HUDEP-2 (cell line): ENCODE measurements at regions not wholly inside any gene's neighbourhood (a gene's known extent, or its start where the extent isn't known, plus 50 kb on each side); places are given as distances from the start of the nearest gene placed in this dataset.
A peak's percentile ranks its signal among the peaks of the same experiment; 100 is the strongest.
"Not testable (repeated sequence)": the region's sequence is repeated elsewhere in the genome, so short reads cannot be mapped to it uniquely, and the experiment has no call there.

Source experiments
- DNase-seq, 76 experiments: peaks; one replicate each; lab custom pipeline; 2025; ENCODE audit not compliant: unreplicated experiment in 76 of 76; lab: John Stamatoyannopoulos, UW

DNA sequence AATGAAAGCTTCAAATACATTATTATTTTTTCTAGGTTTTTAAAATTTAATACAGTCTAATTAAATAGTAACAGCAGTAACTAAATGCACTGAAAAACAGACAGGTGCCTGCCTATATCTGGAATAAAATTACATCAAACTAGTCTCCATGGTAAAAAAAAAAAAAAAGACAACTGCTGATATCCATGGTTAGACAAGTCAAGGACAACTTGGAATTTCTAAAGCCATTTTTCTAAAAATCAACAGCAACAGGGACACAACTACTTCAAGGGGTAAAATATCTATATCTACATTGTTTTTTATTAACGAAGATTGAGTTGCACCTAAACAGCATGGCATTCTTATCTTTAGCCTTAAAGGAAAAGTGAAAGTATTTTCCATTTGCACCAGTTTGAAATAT is 74.7 kb upstream of the VPREB1 start:
- DNase-seq: no peak

DNA sequence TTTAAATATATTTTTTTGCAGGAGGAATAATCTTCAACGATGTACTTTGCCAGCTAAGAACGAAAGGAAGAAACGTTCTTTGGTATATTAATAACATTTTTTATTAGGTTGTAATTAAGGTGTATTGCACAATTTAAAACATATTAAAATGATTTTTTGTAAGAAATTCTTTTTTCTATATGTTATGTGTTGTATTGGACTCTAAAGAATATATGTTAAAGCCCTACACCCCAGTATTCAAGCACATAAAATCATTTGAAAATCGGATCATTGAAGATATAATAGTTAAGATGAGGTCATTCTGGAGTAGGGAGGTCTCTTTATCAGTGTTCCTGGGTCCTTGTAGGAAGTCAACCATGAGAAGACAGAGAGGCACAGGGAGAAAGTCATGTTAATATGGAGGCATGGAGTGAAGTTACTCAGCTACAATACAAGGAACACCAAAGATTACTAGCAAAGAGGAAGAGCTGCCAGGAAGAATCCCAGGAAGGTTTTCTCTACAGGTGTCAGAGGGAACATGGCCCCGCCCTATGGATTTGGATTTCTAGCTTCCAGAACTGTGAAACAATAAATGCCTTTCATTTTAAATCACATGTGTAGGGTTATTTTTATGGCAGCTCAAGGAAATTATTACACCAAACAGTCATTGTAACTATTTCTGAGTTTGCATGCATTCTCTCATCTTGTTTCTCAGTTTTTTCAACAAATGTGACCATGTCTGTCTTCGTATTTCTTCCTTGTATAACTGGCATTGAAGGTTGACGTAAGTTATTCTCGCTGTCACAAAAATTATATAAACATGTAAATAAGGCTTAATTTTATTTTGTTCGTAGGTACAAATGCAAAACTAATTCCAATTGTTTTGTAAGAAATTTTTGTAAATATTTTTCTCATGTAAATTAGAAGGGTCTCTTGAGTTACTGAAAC is 75.4 kb upstream of the VPREB1 start:
- no peak for DNase-seq

DNA sequence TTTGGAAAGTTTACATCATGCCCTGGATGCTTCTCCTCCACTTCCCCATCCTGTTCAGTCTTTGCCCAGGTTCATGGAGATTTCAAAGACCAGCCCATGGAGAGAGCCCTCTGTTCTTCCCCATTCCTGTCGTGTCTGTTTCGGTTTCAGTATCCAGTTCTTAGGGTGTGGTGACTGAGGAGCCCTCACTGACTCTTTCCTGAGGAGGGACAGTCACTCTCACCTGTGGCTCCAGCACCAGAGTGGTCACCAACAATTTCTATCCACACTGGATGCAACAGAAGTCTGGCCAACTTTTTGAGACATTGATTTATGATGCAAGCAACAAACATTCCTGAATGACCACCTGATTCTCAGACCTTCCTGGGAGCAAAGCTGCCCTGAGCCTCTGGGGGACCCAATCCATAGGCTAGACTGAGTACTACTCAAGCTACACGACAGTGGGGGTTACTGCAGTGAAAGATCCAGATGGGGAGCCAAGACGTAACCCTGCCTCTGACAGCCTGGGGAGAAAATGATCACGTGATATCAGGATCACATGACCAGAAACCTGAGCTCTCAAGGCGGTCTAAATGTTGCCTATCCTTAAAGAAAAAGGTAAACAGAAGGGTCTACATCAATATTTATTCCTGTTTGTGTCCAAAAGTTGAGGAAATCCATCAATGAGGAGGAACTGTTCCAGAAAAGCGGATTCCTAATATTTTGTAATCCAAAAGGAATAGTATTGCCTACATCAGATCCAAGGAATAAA is 76.2 kb upstream of the VPREB1 start:
- DNase-seq: peak in 4 of 76 experiments; percentile 3 to 24 (median 6)

DNA sequence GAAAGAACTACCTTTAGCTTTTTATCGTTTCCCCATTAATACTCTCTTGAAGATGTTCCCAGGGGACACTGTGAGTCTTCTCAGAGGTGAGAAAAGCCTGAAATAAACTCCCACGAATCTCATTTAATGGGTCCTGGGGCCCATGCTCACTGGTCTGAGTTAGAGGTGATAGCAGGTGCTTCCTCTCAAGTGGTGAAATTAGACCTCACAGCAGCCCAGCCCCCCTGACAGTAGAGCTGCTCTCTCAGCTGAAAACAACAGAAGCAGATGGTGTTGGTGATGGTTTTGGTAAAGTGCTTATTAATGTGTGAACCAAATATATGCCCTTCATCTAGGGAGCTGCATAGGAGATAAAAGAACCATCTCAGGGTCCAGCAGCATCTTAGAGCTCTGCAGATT is 76.8 kb upstream of the VPREB1 start:
- no peak for DNase-seq

DNA sequence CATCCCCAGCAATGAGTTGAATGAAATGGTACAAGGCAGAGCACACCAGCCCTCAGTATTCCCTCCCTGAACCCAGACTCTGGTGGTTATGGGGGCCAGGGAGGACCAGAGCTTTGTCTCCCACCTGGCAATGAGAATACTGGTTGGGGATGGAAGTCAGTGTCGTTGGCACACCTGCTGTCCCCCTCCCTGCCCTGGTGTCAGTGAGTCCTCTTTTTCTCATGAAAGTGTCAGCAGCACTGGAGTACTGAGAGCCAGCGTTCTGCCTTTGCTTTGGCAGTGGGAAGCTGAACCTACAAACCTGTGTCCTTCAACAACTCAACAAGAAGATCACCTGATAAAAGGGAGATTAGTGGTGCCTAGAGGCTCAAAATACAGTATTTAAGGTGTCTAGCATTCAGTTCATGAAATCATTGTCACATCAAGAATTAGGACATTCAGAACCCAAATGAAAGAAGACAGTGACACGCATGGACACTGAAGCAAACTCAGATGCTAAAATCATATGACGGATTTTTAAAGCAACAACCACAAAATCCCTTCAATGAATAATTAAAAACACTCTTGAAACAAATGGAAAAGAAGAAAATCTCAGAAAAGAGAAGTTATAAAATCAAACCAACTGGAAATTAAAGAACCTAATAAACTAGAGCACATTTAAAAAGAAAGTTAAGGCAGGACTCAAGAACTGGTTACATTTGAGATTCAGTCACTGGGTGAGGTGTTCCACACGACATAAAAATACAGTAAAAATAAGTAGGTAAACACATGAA is 77.5 kb upstream of the VPREB1 start:
- no peak for DNase-seq

DNA sequence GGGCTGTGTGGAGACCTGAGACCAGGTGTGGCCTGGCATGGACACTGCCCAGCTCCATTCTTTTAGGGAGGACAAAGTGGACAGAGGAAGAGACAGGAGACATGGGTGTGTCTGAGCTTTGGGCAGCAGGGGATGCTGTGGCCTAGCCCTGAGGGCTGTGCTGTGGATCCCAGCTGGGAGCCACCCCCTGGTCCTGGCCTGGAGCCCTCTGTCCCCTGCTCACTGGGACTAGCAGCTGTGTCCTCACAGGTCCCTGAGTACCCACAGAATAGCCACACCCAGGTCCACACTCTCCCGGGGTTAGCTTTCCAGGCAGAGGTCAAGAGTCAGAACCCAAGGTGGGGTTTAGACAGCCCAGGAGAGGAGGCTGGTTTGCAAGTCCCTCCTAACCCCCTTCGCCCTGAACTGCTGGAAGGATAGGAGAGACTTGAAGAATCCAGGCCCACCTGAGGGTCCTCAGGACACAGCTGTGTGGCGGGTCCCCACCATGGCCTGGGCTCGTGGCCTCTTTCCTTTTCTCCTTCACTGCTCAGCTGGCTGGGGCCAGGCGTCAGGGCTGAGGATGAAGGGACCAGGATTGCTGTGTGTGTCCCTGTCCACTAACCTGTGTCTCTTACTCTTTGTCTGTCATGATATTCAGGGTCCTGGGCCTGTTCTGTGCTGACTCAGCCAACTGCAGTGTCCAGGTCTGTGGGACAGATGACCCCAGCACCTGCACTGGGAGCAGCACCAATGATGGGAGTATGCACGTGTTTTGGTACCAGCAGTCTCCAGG is 78.5 kb upstream of the VPREB1 start:
- no peak for DNase-seq

DNA sequence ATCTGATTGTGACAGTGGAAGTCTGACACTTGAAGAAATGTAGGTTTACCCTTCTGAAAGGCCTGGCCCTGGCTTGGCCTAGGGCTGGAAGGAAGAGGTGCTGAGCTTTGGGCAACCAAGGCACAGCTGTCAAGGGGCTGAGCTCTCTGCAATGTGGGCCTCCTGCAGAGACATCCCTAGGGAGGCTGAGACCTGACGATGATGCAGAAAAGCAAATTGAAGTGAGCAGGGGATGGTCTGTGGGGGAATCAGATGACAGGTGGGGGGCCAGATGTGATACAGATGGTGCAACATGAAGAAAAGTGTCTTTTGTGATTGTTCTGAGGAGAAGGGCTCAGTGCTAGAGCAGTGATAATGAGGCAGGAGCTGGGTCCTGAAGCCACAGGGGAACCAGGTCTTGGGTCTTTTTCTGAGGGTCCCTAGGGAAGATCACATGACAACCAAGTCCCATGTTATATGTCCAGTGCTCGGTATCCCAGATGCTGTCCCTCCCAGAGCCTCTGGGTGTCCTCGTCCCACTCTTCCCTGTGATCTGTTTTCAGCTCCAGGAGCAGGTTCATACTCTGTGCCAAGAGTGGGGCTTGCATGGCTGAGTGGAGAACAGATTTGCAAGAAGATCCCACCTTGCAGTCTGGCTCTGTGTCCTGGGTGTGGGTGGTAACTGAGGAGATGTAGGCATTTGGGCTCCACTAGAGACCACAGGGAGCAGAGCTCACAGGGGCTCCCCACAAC is 79.9 kb upstream of the VPREB1 start:
- DNase-seq: no peak

DNA sequence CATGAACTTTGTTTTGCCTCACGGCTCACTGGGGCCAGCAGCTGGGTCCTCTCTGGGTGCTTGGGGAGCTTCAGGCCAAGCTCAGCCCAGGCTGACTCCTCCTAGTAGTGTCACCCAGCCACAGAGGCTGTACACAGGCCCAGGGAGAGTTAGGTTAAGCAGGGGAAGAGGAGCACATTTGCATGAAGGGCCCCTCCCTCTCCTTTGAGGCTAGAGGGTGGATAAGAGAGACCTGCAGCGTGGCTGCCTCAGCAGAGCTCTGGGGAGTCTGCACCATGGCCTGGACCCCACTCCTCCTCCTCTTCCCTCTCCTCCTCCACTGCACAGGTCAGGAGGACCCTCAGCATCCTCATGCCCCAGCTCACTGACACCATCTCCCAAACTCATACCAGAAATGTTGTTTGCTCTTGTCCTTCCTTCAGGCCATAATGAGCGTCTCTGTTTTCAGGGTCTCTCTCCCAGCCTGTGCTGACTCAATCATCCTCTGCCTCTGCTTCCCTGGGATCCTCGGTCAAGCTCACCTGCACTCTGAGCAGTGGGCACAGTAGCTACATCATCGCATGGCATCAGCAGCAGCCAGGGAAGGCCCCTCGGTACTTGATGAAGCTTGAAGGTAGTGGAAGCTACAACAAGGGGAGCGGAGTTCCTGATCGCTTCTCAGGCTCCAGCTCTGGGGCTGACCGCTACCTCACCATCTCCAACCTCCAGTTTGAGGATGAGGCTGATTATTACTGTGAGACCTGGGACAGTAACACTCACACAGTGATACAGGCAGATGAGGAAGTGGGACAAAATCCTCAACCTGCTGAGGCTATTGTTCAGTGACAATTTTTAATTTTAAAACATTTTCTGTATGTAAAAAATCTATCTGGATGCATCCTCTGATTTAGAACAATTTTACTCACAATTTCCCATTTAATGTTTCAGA is 82.4 kb upstream of the VPREB1 start:
- DNase-seq: no peak

DNA sequence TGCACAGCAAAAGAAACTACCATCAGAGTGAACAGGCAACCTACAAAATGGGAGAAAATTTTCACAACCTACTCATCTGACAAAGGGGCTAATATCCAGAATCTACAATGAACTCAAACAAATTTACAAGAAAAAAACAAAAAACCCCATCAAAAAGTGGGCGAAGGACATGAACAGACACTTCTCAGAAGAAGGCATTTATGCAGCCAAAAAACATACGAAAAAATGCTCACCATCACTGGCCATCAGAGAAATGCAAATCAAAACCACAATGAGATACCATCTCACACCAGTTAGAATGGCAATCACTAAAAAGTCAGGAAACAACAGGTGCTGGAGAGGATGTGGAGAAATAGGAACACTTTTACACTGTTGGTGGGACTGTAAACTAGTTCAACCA is 83.8 kb upstream of the VPREB1 start:
- not testable (repeated sequence) for DNase-seq

DNA sequence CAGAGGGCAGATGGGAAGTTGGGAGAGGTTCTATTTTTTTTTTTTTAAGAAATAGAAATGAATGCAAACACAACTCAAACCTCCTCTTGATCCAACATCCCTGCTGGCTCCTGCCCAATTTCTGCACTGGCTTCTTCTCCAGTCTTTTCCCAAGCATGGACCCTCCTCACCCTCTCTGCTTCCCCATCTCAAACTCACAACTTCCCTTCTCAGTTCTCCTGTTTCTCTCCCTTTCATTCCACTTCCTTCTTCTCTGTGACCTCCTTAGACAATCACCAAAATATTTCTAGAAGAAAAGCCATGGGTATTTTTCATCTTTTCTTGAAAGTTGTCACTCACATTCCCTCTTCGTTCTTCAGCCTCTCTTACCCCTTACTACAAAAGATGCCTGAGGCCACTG is 85.2 kb upstream of the VPREB1 start:
- DNase-seq: no peak

DNA sequence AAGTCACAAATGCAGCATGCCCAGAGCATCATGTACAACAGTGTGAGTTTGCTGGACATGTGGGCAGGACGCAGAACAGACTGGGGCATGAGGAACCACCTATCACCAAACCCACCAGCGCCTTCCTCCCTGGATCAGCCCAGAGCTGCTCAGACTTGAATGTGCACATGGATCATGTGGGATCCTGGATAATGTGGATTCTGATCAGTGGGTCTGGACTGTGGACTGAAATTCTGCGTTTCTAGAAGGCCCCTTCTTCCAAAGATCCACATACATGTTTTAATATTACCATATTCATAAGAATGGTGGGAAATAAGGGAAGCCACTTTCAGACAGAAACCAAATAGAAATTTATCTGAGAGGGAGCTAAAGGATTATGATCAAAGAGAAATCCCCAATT is 85.6 kb upstream of the VPREB1 start:
- no peak for DNase-seq

DNA sequence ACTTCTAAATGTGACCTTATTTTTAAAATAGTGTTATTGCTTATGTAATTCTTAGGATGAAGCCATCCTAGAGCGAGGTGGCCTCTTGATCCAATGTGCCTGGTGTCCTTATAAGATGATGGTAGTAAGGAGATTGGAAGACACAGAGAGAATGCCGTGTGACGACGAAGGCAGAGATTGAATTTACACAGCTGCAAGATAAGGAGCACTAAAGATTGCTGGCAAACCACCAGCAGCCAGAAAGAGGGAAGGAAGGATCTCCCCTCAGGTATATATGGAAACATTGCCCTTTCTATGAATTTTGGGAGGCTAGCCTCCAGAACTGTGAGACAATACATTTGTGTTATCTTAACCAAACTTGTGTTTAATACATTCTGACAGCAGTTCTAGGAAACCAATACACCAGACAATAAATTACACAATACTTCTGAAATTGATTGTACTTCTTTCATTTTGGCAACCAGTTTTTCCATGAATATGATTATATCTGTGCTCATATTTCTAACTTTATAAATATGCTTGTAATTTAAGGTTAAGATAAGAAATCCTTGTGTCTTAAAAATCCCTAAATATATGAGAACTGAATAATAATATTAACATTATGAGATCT is 86.3 kb upstream of the VPREB1 start:
- no peak for DNase-seq

DNA sequence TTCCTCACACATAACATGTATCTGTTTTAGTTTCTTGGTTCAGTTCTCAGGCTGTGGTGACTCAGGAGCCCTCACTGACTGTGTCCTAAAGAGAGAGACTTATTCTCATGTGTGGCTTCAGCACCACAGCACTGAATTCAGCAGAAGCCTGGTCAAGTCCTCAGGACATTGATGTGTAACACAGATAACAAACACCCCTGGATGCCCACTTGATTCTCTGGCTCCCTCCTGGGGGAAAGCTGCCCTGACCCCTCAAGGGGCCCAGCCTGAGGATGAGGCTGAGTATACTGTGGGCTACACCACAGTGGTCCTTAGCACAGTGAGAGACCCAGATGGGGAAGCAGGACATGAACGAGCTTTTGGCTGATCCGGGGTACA is 87.2 kb upstream of the VPREB1 start:
- DNase-seq: no peak

DNA sequence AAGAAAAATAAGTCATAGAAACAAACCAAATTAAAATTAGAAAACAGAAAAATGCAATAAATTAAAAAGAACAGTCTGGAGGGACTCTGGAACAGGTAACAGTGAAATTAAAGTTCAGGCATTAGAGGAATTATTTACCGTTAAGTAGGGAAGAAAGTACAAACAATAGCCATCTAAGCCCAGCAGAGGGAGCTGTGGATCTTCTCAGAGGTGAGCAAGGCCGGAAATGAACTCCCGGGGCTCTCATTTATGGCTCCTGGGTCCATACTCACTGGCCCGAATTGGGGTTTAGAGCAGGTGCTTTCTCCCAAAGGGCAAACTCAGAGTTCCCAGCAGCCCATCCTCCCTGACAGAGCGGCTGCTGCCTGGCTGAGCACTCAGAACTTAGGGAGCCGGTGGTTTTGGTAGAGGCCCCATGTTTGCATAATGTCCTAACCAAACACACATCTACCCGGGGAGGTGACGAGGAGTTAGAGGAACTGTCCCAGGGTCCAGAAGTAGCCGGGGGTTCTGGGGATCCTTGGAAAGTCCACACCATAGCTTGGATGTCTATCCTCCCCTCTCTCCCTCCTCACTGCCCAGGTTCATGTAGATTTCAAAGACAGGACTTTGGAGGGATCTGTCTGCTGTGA is 87.8 kb upstream of the VPREB1 start:
- DNase-seq: peak in 57 of 76 experiments; percentile 5 to 69 (median 32)

DNA sequence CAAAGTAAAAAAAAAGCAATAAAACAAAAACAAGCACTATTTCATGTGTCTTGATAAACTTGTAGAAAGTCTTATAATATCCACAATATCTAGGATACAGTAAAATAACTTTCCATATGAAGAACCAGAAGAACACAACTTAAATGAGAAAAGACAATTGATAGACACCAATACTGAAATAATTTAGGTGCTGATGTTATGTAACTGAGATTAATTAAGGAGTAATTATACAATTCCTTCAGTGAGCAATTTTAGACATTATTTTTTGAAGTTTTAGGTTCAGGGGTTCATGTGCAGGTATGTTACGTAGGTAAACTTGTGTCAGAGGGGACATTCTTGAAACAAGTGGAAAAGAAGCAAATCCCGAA is 88.3 kb upstream of the VPREB1 start:
- DNase-seq: no peak

DNA sequence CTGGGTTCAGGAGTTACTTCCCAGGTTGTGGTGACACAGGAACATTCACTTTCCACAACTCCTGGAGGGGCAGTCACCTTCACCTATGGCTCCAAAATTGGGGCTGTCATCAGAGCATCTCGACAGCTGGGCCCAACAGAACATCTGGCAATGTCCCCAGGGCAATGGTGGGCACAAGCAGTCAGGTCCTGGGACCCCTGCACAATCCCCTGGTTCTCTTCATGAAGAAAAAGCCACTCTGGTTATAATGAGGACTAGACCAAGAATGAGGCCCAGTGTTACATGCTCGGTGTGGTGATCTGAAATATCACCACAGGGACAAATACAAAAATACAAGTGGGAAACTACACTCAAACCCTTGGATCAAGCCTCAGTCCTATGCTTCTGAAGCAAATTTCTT is 89.0 kb upstream of the VPREB1 start:
- no peak for DNase-seq

DNA sequence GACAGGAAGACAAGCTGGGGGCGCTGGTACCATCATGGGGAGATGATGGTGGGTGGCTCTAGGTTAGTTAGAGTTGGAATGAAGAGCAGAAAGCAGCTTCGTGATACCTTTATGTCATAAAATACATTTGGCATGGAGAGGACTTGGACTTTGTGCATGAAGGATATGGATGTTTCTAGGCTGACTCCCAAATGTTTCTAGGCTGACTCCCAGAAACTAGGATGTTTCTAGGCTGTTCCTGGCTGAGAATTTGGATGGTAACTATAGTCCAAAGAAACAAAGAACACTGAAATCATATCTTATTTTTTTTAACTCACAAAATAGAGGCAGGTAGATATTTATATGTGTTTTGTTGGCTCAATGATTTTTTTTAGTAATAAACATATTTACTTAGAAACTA is 89.4 kb upstream of the VPREB1 start:
- no peak for DNase-seq

DNA sequence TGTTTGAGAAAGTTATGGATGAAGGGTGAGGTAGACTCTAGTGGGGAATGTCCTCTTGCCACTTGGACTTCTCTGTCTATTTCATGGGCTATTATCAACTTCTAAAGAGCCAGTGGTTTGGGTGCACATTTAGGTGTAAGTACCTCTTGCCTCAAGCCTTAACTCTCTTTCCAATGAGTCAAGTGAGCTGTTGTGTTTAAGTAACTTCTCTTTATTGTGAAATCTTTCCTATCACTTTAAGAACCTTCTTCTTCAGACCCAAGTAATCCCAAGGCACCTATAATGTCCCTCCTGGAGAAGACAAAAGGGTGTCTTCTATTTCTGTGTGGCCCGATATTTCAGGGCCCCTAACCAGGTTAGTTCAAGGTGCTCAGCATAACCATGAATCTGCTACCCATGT is 90.5 kb upstream of the VPREB1 start:
- no peak for DNase-seq
